OCI-LY7 (cell line): ENCODE measurements at regions not wholly inside any gene's neighbourhood (a gene's known extent, or its start where the extent isn't known, plus 50 kb on each side); places are given as distances from the start of the nearest gene placed in this dataset.

Source experiments
- BruUV-seq: library from RNA; stranded (reverse); fragments of 400-500 nt; replicated peaks from 2 replicates; lab custom pipeline; 2021; lab: Mats Ljungman, UMichigan
- CTCF ChIA-PET: fragments of 300-600 bp; sonication (Branson Sonifier 250); formaldehyde crosslinking; loops from one replicate; lab custom pipeline; 2022; ENCODE audit warnings: antibody characterized with exemption; ENCODE audit not compliant: unreplicated experiment; lab: Charles Lee
- POLR2A ChIA-PET: fragments of 300-600 bp; sonication (Branson Sonifier 250); formaldehyde crosslinking; loops from one replicate; lab custom pipeline; 2022; ENCODE audit warnings: antibody characterized with exemption; lab: Charles Lee
- DNase-seq: peaks from one replicate; pipeline ENCODE4 v3.0.0-alpha.2; 2015; ENCODE audit warnings: low spot score
- H2AFZ ChIP-seq: fragments of 200-600 bp; sonication (generic), shearing (Covaris generic); 2 replicates; pipeline ENCODE4 v1.6.1; 2014; ENCODE audit warnings: mild to moderate bottlenecking, antibody characterized with exemption, low read length, moderate library complexity
- H3K27ac ChIP-seq: fragments of 200-600 bp; sonication (generic); 2 replicates; pipeline ENCODE4 v1.5.1; 2014; ENCODE audit warnings: mixed run types, low read depth, mild to moderate bottlenecking, moderate library complexity, low read length, inconsistent platforms; ENCODE audit not compliant: poor library complexity, severe bottlenecking
- H3K36me3 ChIP-seq: fragments of 200-600 bp; sonication (generic); 2 replicates; pipeline ENCODE4 v1.6.1; 2014; ENCODE audit warnings: mild to moderate bottlenecking, antibody characterized with exemption, low read length, moderate library complexity, mixed read lengths; ENCODE audit not compliant: insufficient read depth
- H3K4me1 ChIP-seq: fragments of 200-600 bp; sonication (generic); 2 replicates; pipeline ENCODE4 v1.5.1; 2014; ENCODE audit warnings: mild to moderate bottlenecking, low read length; ENCODE audit not compliant: insufficient read depth, poor library complexity, severe bottlenecking
- H3K4me2 ChIP-seq: fragments of 200-600 bp; sonication (generic); 2 replicates; pipeline ENCODE4 v1.6.1; 2014; ENCODE audit warnings: mild to moderate bottlenecking, low read length
- H3K4me3 ChIP-seq: fragments of 200-600 bp; sonication (generic); 2 replicates; pipeline ENCODE4 v1.5.1; 2014; ENCODE audit warnings: mild to moderate bottlenecking, low read depth, low read length; ENCODE audit not compliant: poor library complexity, severe bottlenecking
- H3K79me2 ChIP-seq: fragments of 200-600 bp; sonication (generic); 2 replicates; pipeline ENCODE4 v1.6.1; 2016; ENCODE audit warnings: low read depth, mild to moderate bottlenecking, low read length, moderate library complexity, mixed read lengths; ENCODE audit not compliant: insufficient read depth
- H3K9me2 ChIP-seq: fragments of 200-600 bp; sonication (generic); 2 replicates; pipeline ENCODE4 v1.6.1; 2016; ENCODE audit warnings: mild to moderate bottlenecking, low read length, mixed read lengths; ENCODE audit not compliant: insufficient read depth
- H3K9me3 ChIP-seq: fragments of 200-600 bp; sonication (generic); 2 replicates; pipeline ENCODE4 v1.6.1; 2014; ENCODE audit warnings: mild to moderate bottlenecking, mixed run types, low read length, mixed read lengths
- H4K20me1 ChIP-seq: fragments of 200-600 bp; sonication (generic); 2 replicates; pipeline ENCODE4 v1.6.1; 2014; ENCODE audit warnings: mild to moderate bottlenecking, antibody characterized with exemption, low read length, moderate library complexity, mixed read lengths; ENCODE audit not compliant: insufficient read depth
- CTCF ChIP-seq: fragments of 200-600 bp; sonication (generic); conservative IDR thresholded peaks from 2 replicates; pipeline ENCODE4 v1.5.1; 2014; ENCODE audit warnings: mild to moderate bottlenecking, antibody characterized with exemption, low read length, moderate library complexity, mixed read lengths
- EZH2phosphoT487 ChIP-seq: fragments of 200-600 bp; sonication (generic); IDR thresholded peaks from 2 replicates; pipeline ENCODE4 v1.6.1; 2018; ENCODE audit warnings: low read depth, borderline replicate concordance, mild to moderate bottlenecking, mixed run types, antibody characterized with exemption, low read length, moderate library complexity, mixed read lengths
- intact Hi-C: fragments of 100-400 bp; cut with micrococcal nuclease; formaldehyde crosslinking; loops from one replicate; pipeline ENCODE4 v1.10.0; 2022; ENCODE audit not compliant: unreplicated experiment

DNA sequence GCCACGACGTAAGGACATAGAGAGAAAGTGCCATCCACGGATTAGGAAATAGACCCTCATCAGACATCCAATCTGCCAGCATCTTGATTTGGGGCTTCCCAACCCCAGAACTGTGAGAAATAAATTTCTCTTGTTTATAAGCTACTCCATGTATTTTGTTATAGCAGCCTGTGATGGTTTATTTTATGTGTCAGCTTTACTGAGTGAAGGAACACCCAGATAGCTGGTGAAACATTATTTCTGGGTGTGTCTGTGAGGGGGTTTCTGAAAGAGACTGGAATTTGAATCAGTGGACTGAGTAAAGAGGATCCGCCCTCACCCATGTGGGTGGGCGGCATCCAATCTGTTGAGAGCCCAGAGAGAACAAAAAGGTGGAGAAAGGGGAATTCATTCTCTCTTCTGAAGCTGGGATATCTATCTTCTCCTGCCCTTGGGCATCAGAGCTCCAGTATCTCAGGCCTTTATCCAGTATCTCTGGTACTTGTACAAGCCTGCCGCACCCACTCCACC lies 131.5 kb upstream of the ANKFN1 start:
- ChIA-PET CTCF (no interaction called here), POLR2A (interaction anchor here (0.7 to 1.2 kb wide), 2 partner anchors 11 to 476 kb away, joined by 3 to 4 read pairs; no protein-coding TSS in a partner anchor)
- intact Hi-C loops, result no loop called here

GRCh38 chr17:56023851-56024250 lies 129.4 kb upstream of the ANKFN1 start:
- intact Hi-C loops, result no loop called here
- BruUV-seq, result no TSS peak
- POLR2A ChIA-PET, result interaction anchor here (1.0 kb wide), 1 partner anchor 13 kb away, joined by 4 read pairs; no protein-coding TSS in a partner anchor
- H3K9me2 ChIP-seq, result no peaks in the 10 kb centered on the region
- no peaks in the 10 kb centered on the region for H3K9me3 ChIP-seq
- no peak overlapping the region for H3K4me2 ChIP-seq
- no peaks in the 10 kb centered on the region for H4K20me1 ChIP-seq
- H3K4me3 ChIP-seq, result no peak overlapping the region
- H3K36me3 ChIP-seq, result no peaks in the 10 kb centered on the region
- CTCF ChIA-PET, result no interaction called here
- H3K27ac ChIP-seq, result no peak overlapping the region
- H3K79me2 ChIP-seq, result no peaks in the 10 kb centered on the region
- TF ChIP-seq EZH2phosphoT487 (no peak), CTCF (no peak)
- DNase-seq, result no peak
- H3K4me1 ChIP-seq, result no peaks in the 10 kb centered on the region
- no peak overlapping the region for H2AFZ ChIP-seq

More for the DNA sequence above, 131.5 kb upstream of the ANKFN1 start:
- no peaks in the 10 kb centered on the region for H3K79me2 ChIP-seq
- no peaks in the 10 kb centered on the region for H3K4me1 ChIP-seq
- no peaks in the 10 kb centered on the region for H3K9me3 ChIP-seq
- no peak overlapping the region for H3K27ac ChIP-seq
- H3K4me3 ChIP-seq, result no peak overlapping the region
- no peaks in the 10 kb centered on the region for H4K20me1 ChIP-seq
- no TSS peak for BruUV-seq
- TF ChIP-seq EZH2phosphoT487 (no peak), CTCF (no peak)
- H3K9me2 ChIP-seq, result no peaks in the 10 kb centered on the region
- H3K36me3 ChIP-seq, result no peaks in the 10 kb centered on the region
- H2AFZ ChIP-seq, result no peak overlapping the region
- no peak overlapping the region for H3K4me2 ChIP-seq
- no peak for DNase-seq

- Histone ChIP-seq H3K9me2 (no peaks in the 10 kb centered on the region), H3K4me2 (no peak overlapping the region), H3K4me1 (no peaks in the 10 kb centered on the region), H3K79me2 (no peaks in the 10 kb centered on the region), H3K27ac (no peak overlapping the region), H2AFZ (no peak overlapping the region), H3K36me3 (no peaks in the 10 kb centered on the region), H3K9me3 (no peaks in the 10 kb centered on the region), H4K20me1 (no peaks in the 10 kb centered on the region), H3K4me3 (no peak overlapping the region)
- intact Hi-C loops, result no loop called here
- ChIA-PET CTCF (no interaction called here), POLR2A (no interaction called here)
- no TSS peak for BruUV-seq
- DNase-seq, result no peak
- TF ChIP-seq EZH2phosphoT487 (no peak), CTCF (no peak)
Observed at GRCh38 chr17:56026915-56027314, 126.4 kb upstream of the ANKFN1 start.
